DND-41 (cell line): ENCODE measurements at regions not wholly inside any gene's neighbourhood (a gene's known extent, or its start where the extent isn't known, plus 50 kb on each side); places are given as distances from the start of the nearest gene placed in this dataset.

Experiments
- ATAC-seq: fragments of 200-7000 bp; cut with Tn5 transposase; 3 replicates; pipeline ENCODE4 v1.9.1; 2021; ENCODE audit warnings: low read depth; ENCODE audit not compliant: insufficient read depth
- DNase-seq: peaks from one replicate; pipeline ENCODE4 v3.0.0-alpha.2; 2020
- H2AFZ ChIP-seq: 2 replicates; pipeline ENCODE4 v1.6.0; 2012; ENCODE audit warnings: low read depth, low read length
- H3K27ac ChIP-seq: 2 replicates; pipeline ENCODE4 v1.5.1; 2012; ENCODE audit warnings: low read length, inconsistent platforms
- H3K27me3 ChIP-seq: fragments of 200-600 bp; sonication (generic); 2 replicates; pipeline ENCODE4 v1.6.0; 2012; ENCODE audit warnings: low read length, mild to moderate bottlenecking, inconsistent platforms; ENCODE audit not compliant: insufficient read depth, poor library complexity
- H3K36me3 ChIP-seq: 2 replicates; pipeline ENCODE4 v1.5.1; 2012; ENCODE audit warnings: low read length, inconsistent platforms; ENCODE audit not compliant: insufficient read depth
- H3K4me1 ChIP-seq: 2 replicates; pipeline ENCODE4 v1.5.1; 2012; ENCODE audit warnings: mild to moderate bottlenecking, low read length; ENCODE audit not compliant: insufficient read depth
- H3K4me2 ChIP-seq: 2 replicates; pipeline ENCODE4 v1.6.0; 2012; ENCODE audit warnings: mild to moderate bottlenecking, moderate library complexity, low read length, inconsistent platforms; ENCODE audit not compliant: insufficient read depth
- H3K4me3 ChIP-seq, 2 experiments: fragments of 200-600 bp in 1 of 2; shearing (Covaris generic) in 1 of 2; 2 replicates each; pipeline ENCODE4 v1.5.1; 2012 to 2016; ENCODE audit warnings: inconsistent platforms in 2 of 2, low read length in 2 of 2, mild to moderate bottlenecking in 2 of 2, low read depth in 1 of 2, moderate library complexity in 1 of 2
- H3K79me2 ChIP-seq: 2 replicates; pipeline ENCODE4 v1.6.0; 2012; ENCODE audit warnings: low read length, inconsistent platforms; ENCODE audit not compliant: insufficient read depth
- H3K9ac ChIP-seq: 2 replicates; pipeline ENCODE4 v1.6.0; 2012; ENCODE audit warnings: low read depth, mild to moderate bottlenecking, inconsistent platforms, low read length, moderate library complexity
- H3K9me3 ChIP-seq: 2 replicates; pipeline ENCODE4 v1.5.1; 2012; ENCODE audit warnings: low read length, moderate library complexity, mild to moderate bottlenecking, inconsistent platforms; ENCODE audit not compliant: insufficient read depth, severe bottlenecking
- H4K20me1 ChIP-seq: 2 replicates; pipeline ENCODE4 v1.6.0; 2012; ENCODE audit warnings: low read length; ENCODE audit not compliant: insufficient read depth
- CTCF ChIP-seq: IDR thresholded peaks from 2 replicates; pipeline ENCODE4 v1.5.1; 2012; ENCODE audit warnings: borderline replicate concordance, low read length, moderate library complexity, mild to moderate bottlenecking; ENCODE audit not compliant: poor library complexity, severe bottlenecking; ENCODE audit errors: extremely low read depth
- EZH2 ChIP-seq: IDR thresholded peaks from 3 replicates; pipeline ENCODE4 v1.6.1; 2012; ENCODE audit warnings: borderline replicate concordance, low read depth, mild to moderate bottlenecking, moderate library complexity, low read length, inconsistent platforms; ENCODE audit not compliant: severe bottlenecking

DNA sequence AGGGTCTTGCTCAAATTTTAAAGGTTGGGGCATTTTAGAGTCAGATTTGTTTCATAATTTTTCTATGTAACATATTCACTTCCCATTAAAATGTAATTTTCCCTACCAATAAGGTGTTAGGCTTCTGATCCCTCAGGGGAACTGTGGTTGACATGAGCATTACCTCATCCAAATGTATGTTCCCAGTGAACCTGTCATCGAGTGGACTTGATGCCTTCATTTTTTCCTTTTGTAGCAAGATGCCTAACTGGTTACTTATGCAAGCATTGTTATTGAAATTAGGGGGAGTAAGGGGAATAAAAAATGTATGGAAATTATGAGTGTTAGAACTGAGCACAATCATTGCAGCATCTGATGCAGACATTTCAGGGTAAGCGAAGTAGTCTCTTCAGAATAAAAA lies 360.5 kb downstream of the BCKDHB start:
- no peak for DNase-seq
- Histone ChIP-seq H3K27ac (no peak overlapping the region), H3K27me3 (no peaks in the 10 kb centered on the region), H3K36me3 (no peaks in the 10 kb centered on the region), H3K4me1 (no peaks in the 10 kb centered on the region), H3K4me3 (no peak overlapping the region), H4K20me1 (no peaks in the 10 kb centered on the region), H2AFZ (no peak overlapping the region), H3K4me2 (no peak overlapping the region), H3K9me3 (no peaks in the 10 kb centered on the region), H3K79me2 (no peaks in the 10 kb centered on the region), H3K9ac (no peak overlapping the region)
- TF ChIP-seq CTCF (no peak), EZH2 (no peak)
- no peak for ATAC-seq

DNA sequence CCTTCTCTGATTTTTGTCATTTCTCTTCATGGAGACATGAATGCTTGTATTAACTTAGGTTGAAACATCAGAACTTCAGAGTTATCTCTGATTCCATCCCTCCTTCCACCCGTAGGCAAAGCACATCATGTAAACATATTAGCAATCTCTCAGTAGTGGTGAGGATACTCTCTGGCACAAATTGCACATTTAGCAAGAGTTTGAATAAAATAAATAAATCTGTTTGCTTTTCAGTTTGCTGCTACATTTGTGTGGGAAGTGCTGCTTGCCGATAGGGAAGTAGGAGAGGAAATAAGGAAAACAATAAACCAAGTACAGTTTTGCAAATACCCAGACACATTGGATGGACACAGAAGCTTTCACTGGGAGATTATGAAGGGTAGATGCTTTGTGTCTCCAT lies 359.0 kb downstream of the BCKDHB start:
- H3K36me3 ChIP-seq: no peaks in the 10 kb centered on the region
- TF ChIP-seq EZH2: no peak
- TF ChIP-seq CTCF: no peak
- no peak overlapping the region for H3K4me2 ChIP-seq
- no peak for ATAC-seq
- no peaks in the 10 kb centered on the region for H3K27me3 ChIP-seq
- H3K27ac ChIP-seq: no peak overlapping the region
- H3K4me3 ChIP-seq: no peak overlapping the region
- no peaks in the 10 kb centered on the region for H3K79me2 ChIP-seq
- DNase-seq: no peak
- no peak overlapping the region for H2AFZ ChIP-seq
- no peaks in the 10 kb centered on the region for H3K9me3 ChIP-seq
- H4K20me1 ChIP-seq: no peaks in the 10 kb centered on the region
- no peak overlapping the region for H3K9ac ChIP-seq
- no peaks in the 10 kb centered on the region for H3K4me1 ChIP-seq

DNA sequence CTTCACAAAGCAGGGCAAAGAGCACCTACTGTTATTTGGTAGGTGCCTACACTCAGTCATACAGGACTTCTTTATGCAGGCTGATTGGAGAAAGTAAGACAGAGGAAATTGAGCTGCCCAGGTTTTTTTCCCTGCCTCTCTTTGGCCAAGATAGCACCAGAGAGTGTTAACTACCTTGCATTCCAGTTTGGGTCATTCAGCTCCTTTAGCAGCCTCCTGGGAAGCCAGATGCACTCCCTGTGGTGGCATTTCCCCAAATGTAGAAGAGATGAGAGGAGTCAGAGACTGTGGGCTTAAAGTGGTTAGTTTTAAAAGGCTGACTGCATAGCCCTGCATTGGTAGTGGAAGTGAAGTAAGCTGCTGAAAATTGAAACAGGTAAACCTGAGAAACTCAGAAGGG lies 358.4 kb downstream of the BCKDHB start:
- ATAC-seq (no peak), DNase-seq (no peak)
- H3K4me2 ChIP-seq: no peak overlapping the region
- no peak overlapping the region for H3K9ac ChIP-seq
- H2AFZ ChIP-seq: no peak overlapping the region
- no peak for TF ChIP-seq EZH2
- no peak for TF ChIP-seq CTCF
- H3K27me3 ChIP-seq: no peaks in the 10 kb centered on the region
- H3K27ac ChIP-seq: no peak overlapping the region
- H3K4me1 ChIP-seq: no peaks in the 10 kb centered on the region
- H3K36me3 ChIP-seq: no peaks in the 10 kb centered on the region
- H3K4me3 ChIP-seq: no peak overlapping the region
- no peaks in the 10 kb centered on the region for H3K79me2 ChIP-seq
- no peaks in the 10 kb centered on the region for H4K20me1 ChIP-seq
- H3K9me3 ChIP-seq: no peaks in the 10 kb centered on the region

- no peaks in the 10 kb centered on the region for H3K4me1 ChIP-seq
- H3K9me3 ChIP-seq: no peaks in the 10 kb centered on the region
- H3K79me2 ChIP-seq: no peaks in the 10 kb centered on the region
- H3K4me3 ChIP-seq: no peak overlapping the region
- no peak overlapping the region for H3K4me2 ChIP-seq
- no peak overlapping the region for H2AFZ ChIP-seq
- no peak for TF ChIP-seq CTCF
- TF ChIP-seq EZH2: no peak
- H3K27me3 ChIP-seq: no peaks in the 10 kb centered on the region
- no peak overlapping the region for H3K9ac ChIP-seq
- H3K36me3 ChIP-seq: no peaks in the 10 kb centered on the region
- no peak overlapping the region for H3K27ac ChIP-seq
- DNase-seq (no peak), ATAC-seq (no peak)
- no peaks in the 10 kb centered on the region for H4K20me1 ChIP-seq
Observed at GRCh38 chr6:80463197-80463596, 356.7 kb downstream of the BCKDHB start.
